ENCODE measurements at regions not wholly inside any gene's neighbourhood (a gene's known extent, or its start where the extent isn't known, plus 50 kb on each side); places are given as distances from the start of the nearest gene placed in this dataset.

GRCh38 chr1:98374098-98374497 lies 287.4 kb upstream of the SNX7 start:
- ChIA-PET POLR2A (no interaction called here), CTCF (no interaction called here)
- ATAC-seq: no peak
- Mint-ChIP-seq H3K9me3 (no peaks in the 10 kb centered on the region), H3K27ac (no peak overlapping the region), H3K36me3 (ENCODE audit: low read depth) (no peaks in the 10 kb centered on the region), H3K27me3 (no peaks in the 10 kb centered on the region), H3K4me1 (ENCODE audit: low read depth) (no peaks in the 10 kb centered on the region), H3K4me3 (no peak overlapping the region)
- TF ChIP-seq CTCF (IDR thresholded peaks at IDR 0.05): no peak
- intact Hi-C loops (cut with micrococcal nuclease): no loop called here
- no peak for DNase-seq

GRCh38 chr1:98373056-98373455 lies 288.5 kb upstream of the SNX7 start:
- Mint-ChIP-seq H3K27me3 (no peaks in the 10 kb centered on the region), H3K27ac (no peak overlapping the region), H3K9me3 (no peaks in the 10 kb centered on the region), H3K36me3 (ENCODE audit: low read depth) (no peaks in the 10 kb centered on the region), H3K4me3 (no peak overlapping the region), H3K4me1 (ENCODE audit: low read depth) (no peaks in the 10 kb centered on the region)
- TF ChIP-seq CTCF (IDR thresholded peaks at IDR 0.05): no peak
- ATAC-seq (no peak), DNase-seq (no peak)
- POLR2A ChIA-PET: no interaction called here
- CTCF ChIA-PET: no interaction called here
- intact Hi-C loops (cut with micrococcal nuclease): no loop called here

GRCh38 chr1:98371764-98372163 lies 289.8 kb upstream of the SNX7 start:
- TF ChIP-seq CTCF (IDR thresholded peaks at IDR 0.05): no peak
- H3K36me3 Mint-ChIP-seq (ENCODE audit: low read depth): no peaks in the 10 kb centered on the region
- H3K4me3 Mint-ChIP-seq: no peak overlapping the region
- no peaks in the 10 kb centered on the region for H3K9me3 Mint-ChIP-seq
- H3K4me1 Mint-ChIP-seq (ENCODE audit: low read depth): no peaks in the 10 kb centered on the region
- POLR2A ChIA-PET: no interaction called here
- ATAC-seq (no peak), DNase-seq (no peak)
- no peak overlapping the region for H3K27ac Mint-ChIP-seq
- CTCF ChIA-PET: interaction anchor here (1.2 kb wide), 1 partner anchor 17 kb away, joined by 3 read pairs; no protein-coding TSS in a partner anchor
- intact Hi-C loops (cut with micrococcal nuclease): no loop called here
- no peaks in the 10 kb centered on the region for H3K27me3 Mint-ChIP-seq

GRCh38 chr1:98369463-98369862 lies 292.1 kb upstream of the SNX7 start:
- DNase-seq (no peak), ATAC-seq (no peak)
- no peaks in the 10 kb centered on the region for H3K9me3 Mint-ChIP-seq
- POLR2A ChIA-PET: no interaction called here
- H3K36me3 Mint-ChIP-seq (ENCODE audit: low read depth): no peaks in the 10 kb centered on the region
- CTCF ChIA-PET: no interaction called here
- H3K4me3 Mint-ChIP-seq: no peak overlapping the region
- H3K27me3 Mint-ChIP-seq: no peaks in the 10 kb centered on the region
- intact Hi-C loops (cut with micrococcal nuclease): no loop called here
- no peaks in the 10 kb centered on the region for H3K4me1 Mint-ChIP-seq (ENCODE audit: low read depth)
- no peak for TF ChIP-seq CTCF (IDR thresholded peaks at IDR 0.05)
- H3K27ac Mint-ChIP-seq: no peak overlapping the region

- H3K36me3 Mint-ChIP-seq (ENCODE audit: low read depth): no peaks in the 10 kb centered on the region
- no peak overlapping the region for H3K4me3 Mint-ChIP-seq
- ATAC-seq (no peak), DNase-seq (no peak)
- no peak overlapping the region for H3K27ac Mint-ChIP-seq
- ChIA-PET POLR2A (no interaction called here), CTCF (no interaction called here)
- TF ChIP-seq CTCF (IDR thresholded peaks at IDR 0.05): no peak
- no peaks in the 10 kb centered on the region for H3K4me1 Mint-ChIP-seq (ENCODE audit: low read depth)
- H3K9me3 Mint-ChIP-seq: no peaks in the 10 kb centered on the region
- H3K27me3 Mint-ChIP-seq: no peaks in the 10 kb centered on the region
- intact Hi-C loops (cut with micrococcal nuclease): no loop called here
Measured at GRCh38 chr1:98368995-98369394, 292.5 kb upstream of the SNX7 start.

All from activated CD8-positive, alpha-beta T cell treated with anti-CD3 and anti-CD28 coated beads for 36 hours (primary cell).